A673 (cell line): ENCODE measurements at regions not wholly inside any gene's neighbourhood (a gene's known extent, or its start where the extent isn't known, plus 50 kb on each side); places are given as distances from the start of the nearest gene placed in this dataset.

Experiments
- CTCF ChIP-seq: fragments of 300-800, 200-600 bp; sonication (generic); conservative IDR thresholded peaks from 2 replicates; pipeline ENCODE4 v1.5.1; 2017; ENCODE audit warnings: low read depth, mild to moderate bottlenecking, antibody characterized with exemption, low read length, moderate library complexity, mixed read lengths
- EZH2 ChIP-seq: fragments of 200-600 bp; sonication (generic); IDR thresholded peaks from 2 replicates; pipeline ENCODE4 v1.6.1; 2017; ENCODE audit warnings: borderline replicate concordance, low read depth, mild to moderate bottlenecking, mixed read lengths, antibody characterized with exemption, low read length; ENCODE audit not compliant: poor library complexity, severe bottlenecking

- TF ChIP-seq EZH2 (no peak), CTCF (no peak)
Measured at GRCh38 chr13:80599765-80600164, 258.8 kb upstream of the SPRY2 start.
